Middle frontal gyrus (tissue), 1 donor: ENCODE measurements at regions not wholly inside any gene's neighbourhood (a gene's known extent, or its start where the extent isn't known, plus 50 kb on each side); places are given as distances from the start of the nearest gene placed in this dataset.

Source experiments
- DNase-seq: peaks from one replicate; pipeline ENCODE4 v3.0.0-alpha.2; 2015; ENCODE audit warnings: low spot score; ENCODE audit errors: extremely low spot score

GRCh38 chr4:23348789-23349498, 540.9 kb downstream of the PPARGC1A start:
- DNase-seq = no peak

GRCh38 chr4:23337292-23337691, 552.6 kb downstream of the PPARGC1A start:
- no peak for DNase-seq

- DNase-seq = no peak
These were observed 555.6 kb downstream of the PPARGC1A start for GRCh38 chr4:23333946-23334878.

- DNase-seq = no peak
These were observed 556.3 kb downstream of the PPARGC1A start for GRCh38 chr4:23333556-23333945.

- no peak for DNase-seq
These were observed 557.5 kb downstream of the PPARGC1A start for GRCh38 chr4:23332313-23332712.

GRCh38 chr4:23327120-23327519, 562.7 kb downstream of the PPARGC1A start:
- DNase-seq = no peak

- DNase-seq = no peak
These were observed 565.7 kb downstream of the PPARGC1A start for GRCh38 chr4:23324021-23324690.

- no peak for DNase-seq
These were observed 566.4 kb downstream of the PPARGC1A start for GRCh38 chr4:23323436-23323835.

- no peak for DNase-seq
These were observed 567.1 kb downstream of the PPARGC1A start for GRCh38 chr4:23322732-23323131.

GRCh38 chr4:23320931-23321587, 568.8 kb downstream of the PPARGC1A start:
- DNase-seq = no peak

GRCh38 chr4:23312686-23313085, 577.2 kb downstream of the PPARGC1A start:
- no peak for DNase-seq

- DNase-seq = no peak
These were observed 577.9 kb downstream of the PPARGC1A start for GRCh38 chr4:23311983-23312382.

- DNase-seq = no peak
These were observed 584.8 kb downstream of the PPARGC1A start for GRCh38 chr4:23305026-23305425.

GRCh38 chr4:23298371-23298770, 591.5 kb downstream of the PPARGC1A start:
- no peak for DNase-seq

- no peak for DNase-seq
These were observed 592.5 kb downstream of the PPARGC1A start for GRCh38 chr4:23297327-23297726.

- DNase-seq = no peak
These were observed 598.4 kb downstream of the GBA3 start for GRCh38 chr4:23291139-23291538.

- no peak for DNase-seq
These were observed 597.9 kb downstream of the GBA3 start for GRCh38 chr4:23290656-23291055.

GRCh38 chr4:23279377-23279986, 586.7 kb downstream of the GBA3 start:
- no peak for DNase-seq

GRCh38 chr4:23278845-23279244, 586.1 kb downstream of the GBA3 start:
- no peak for DNase-seq

GRCh38 chr4:23276076-23276475, 583.3 kb downstream of the GBA3 start:
- DNase-seq = no peak

GRCh38 chr4:23269566-23269965, 576.8 kb downstream of the GBA3 start:
- no peak for DNase-seq
